HG03460 (cell line): ENCODE measurements at regions not wholly inside any gene's neighbourhood (a gene's known extent, or its start where the extent isn't known, plus 50 kb on each side); places are given as distances from the start of the nearest gene placed in this dataset.

Experiments
- ATAC-seq: cut with Tn5 transposase; IDR thresholded peaks from one replicate; pipeline ENCODE4 v1.9.1; 2021; ENCODE audit not compliant: unreplicated experiment

DNA sequence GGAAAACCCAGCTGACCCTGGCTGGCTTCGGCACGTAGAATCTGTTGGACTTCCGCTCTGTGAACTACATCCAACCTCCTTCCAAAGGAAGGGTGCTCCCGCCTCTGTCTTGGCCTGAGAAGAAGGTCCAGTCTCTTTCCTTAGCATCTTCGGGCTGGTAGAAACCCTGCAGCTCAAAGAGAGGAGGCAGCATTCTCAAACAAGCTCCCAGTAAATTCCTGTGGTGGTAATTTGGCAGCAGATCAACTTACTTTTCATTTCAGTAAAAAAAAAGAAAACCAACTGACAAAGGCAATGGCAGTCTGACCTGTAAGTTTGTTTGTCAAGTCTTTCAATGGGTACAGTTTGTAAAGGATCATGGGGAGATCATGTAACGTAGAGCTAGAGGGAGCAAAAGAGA, 176.7 kb downstream of the MED10 start:
- ATAC-seq, result no peak

DNA sequence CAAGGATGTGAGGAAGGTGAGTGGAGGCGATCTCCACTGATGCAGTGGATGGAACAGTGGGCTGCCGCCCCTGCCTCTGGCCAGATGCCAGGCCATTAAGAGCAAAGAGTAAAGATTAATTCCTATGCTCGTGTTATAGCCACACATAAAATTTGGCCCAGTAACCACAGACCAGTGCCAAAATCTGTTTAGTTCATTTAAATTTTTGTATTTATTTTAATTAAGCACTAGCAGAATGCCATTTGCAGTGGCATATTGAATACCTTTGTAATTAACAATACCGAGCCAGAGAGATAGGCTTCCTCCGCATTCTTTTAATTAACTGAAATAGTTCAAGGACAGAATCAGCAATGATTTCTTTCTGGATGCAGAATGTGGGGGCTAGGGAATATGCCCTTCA, 179.8 kb downstream of the MED10 start:
- ATAC-seq, result no peak

DNA sequence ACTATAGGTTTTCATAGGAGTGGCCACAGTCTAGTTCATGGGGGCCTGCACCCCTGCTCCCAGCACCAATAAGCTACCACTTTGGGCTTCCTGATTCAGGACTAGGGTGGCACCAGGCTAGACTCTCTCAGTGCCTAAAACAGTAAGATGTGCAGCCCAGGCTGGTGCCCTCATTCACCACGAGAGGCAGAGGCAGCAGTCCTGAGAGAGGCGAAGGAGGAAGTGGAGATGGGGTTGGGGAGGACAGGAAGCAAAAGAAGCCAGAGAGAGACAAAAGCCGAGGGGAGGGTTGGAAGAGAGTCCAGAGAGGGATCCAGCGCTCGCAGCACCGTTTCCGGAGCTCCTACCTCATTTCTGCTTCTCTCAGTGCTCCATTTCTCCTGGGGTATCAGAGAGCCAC, 180.9 kb downstream of the MED10 start:
- ATAC-seq, result no peak

DNA sequence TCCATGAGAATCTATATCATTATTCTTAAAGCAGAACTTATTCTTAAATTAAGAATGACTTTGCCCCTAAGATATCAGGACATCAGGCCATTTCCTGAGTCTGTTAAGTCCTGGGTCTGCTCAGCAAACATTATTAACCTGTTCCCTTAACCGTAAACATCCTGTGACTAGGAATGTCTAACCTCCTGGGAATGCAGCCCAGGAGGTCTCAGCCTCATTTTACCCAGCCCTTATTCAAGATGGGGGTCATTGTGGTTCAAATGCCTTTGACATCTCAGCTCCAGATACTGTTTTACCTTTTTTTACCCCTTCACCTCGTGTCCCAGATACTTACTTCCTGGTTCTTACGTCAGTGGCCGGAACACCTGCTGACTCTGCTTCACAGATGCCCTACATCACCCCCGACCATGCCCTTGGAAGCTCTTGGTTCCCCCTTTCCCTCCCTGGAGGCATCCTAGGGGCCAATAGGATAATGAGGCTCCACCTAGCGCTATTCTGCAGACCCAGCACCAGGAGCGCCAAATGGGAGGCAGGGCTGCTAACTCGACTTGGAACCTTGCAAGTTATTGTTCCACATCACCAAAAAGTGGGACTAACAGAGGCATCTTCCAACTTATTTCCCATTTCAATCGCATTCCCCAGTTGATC, 182.5 kb downstream of the MED10 start:
- no peak for ATAC-seq

DNA sequence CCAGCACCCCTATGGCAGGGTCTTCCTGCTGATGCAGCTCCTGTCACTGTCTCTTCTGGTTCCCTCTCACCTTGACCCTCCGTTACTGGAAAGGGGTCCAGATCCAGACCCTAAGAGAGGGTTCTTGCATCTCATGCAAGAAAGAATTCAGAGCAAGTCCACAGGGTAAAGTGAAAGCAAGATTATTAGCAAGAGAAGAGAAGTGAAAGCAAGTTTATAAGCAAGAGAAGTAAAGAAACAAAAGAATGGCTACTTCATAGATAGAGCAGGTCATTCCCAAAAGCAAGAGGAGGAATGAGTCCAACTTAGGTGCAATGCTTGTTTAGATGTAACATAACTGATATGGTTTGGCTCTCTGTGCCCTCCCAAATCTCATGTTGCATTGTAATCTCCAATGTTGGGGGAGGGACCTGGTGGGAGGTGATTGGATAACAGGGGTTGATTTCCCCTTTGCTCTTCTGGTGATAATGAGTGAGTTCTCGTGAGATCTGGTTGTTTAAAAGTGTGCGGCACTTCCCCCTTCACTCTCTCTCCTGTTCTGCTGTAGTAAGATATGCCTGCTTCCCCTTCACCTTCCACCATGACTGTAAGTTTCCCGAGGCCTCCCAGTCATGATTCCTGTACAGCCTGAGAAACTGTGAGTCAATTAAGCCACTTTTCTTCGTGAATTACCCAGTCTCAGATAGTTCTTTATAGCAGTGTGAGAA, 183.3 kb downstream of the MED10 start:
- no peak for ATAC-seq

DNA sequence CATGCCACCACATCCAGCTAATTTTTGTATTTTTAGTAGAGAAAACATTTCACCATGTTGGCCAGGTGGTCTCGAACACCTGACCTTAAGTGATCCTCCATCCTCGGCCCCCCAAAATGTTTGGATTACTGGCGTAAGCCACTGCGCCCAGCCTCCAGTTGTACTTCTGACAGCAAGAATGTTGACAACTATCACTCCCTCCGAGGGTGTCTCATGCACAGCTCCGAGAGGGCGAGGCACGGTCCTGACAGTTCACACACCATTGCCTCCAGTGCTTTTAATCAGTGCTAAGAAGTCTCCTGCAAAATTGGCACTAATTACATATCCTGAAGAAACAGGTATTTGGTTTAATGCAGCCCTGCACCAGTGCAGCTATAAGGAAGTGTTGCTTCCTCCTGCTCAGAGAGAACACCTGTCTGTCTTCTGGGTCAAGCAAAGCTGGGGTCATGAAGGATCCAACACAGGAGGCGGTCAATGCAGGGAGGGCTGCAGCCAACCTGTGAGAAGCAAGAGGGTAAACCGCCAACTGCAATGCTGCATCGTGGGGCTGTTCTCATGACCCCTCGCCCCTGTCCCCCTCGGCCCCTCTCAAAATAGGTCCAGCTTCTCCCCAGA, 184.0 kb downstream of the MED10 start:
- ATAC-seq, result no peak

DNA sequence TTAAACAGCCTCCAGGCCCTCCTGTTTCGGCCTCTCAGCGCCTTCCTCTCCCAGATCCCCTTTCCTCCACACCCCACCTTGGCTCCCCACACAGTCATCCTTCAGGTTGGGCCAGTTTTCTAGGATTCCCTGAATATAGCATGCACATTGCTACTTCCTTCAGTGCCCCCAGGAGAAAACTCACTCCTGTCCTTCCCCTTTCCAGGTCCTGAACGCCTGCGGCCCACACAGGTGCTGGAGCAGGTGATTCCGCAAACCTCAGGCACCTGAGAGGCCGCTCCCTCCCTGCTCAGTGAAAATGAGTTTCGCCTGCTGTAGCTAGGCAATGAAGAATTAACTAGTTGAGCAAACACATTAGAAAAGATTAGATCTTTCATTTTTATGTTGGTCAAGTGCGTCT, 185.0 kb downstream of the MED10 start:
- ATAC-seq, result no peak

DNA sequence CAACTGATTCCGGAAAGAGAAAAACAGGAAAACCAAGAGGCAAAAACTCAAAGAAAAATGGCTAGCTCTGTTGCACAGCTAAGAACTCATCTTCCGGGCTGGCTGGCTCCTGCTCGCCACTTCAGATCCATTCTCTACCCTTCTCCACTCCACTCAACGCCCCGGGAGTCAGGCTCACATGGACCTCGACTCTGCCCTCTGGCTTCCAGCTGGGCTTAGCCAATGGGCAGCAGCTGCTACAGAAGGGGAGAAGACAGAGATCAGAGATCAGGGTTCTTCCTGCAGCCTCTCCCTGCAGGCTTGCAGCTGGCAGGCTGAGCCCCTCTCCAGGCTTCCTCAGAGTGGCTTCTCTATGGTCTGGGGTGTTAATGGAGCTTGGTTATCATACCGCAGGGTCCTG, 187.5 kb downstream of the MED10 start:
- ATAC-seq, result no peak

DNA sequence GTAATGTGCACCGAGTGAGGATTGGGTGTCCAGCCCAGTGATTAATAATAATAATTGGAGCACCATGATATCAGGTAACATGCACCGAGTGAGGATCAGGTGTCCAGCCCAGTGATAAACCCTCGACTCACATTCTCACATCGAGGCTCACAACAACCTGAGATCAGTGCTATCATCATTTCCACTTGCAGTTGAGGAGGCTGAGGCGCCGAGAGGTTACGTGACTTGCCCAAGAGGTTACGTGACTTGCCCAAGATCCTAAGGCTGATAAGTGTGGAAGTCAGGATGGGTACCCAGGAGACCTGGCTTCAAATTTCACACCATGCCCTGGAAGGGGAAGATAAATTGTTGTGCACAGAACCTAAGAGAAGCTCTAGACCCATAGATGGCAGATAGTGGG, 189.4 kb downstream of the MED10 start:
- no peak for ATAC-seq

DNA sequence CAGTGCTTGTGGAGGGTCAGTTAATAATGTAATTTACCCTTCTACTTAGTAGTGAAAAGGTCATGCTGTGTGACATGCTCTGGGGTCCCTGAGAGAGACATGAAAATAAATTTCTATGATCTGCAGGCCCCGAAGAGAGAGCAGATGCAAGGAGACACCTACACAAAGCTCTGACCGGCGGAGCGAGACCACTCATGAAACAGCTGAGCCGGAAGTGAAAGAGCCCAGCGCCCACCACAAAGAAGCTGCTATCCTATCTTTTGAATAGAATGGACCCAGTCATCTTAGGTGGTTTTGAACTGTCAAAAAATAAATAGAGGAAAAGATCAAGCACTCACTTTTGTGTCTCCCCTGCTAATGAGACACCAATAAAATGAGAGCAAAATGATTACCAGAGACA, 190.0 kb downstream of the MED10 start:
- peak; percentile 98 for ATAC-seq

DNA sequence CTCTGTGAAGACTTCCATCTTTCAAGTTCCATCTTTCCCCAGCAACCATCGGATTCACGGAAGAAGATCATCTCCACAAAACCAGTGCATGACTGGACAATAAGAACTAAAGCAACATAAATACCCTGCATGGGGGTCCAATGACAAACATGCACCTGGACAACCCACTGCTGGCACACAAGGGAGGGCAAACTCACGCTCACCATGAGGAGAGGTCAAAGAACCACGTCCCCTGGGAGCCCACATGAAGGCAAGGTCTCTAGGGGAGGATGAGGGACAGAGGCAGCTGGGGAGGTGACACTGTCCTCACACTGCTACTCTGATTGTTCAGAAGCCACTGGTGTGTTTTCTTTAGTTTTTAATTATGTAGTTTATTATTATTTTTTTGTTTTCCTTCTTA, 190.8 kb downstream of the MED10 start:
- ATAC-seq, result no peak

DNA sequence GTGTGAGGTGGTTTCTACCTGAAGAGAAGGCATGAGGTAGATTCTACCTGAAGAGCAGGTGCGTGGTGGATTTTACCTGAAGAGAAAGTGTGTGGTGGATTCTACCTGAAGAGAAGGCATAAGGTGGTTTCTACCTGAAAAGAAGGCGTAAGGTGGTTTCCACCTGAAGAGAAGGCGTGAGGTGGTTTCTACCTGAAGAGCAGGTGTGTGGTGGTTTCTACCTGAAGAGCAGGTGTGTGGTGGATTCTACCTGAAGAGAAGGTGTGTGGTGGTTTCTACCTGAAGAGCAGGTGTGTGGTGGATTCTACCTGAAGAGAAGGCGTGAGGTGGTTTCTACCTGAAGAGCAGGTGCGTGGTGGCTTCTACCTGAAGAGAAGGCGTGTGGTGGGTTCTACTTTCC, 192.8 kb downstream of the MED10 start:
- no peak for ATAC-seq

DNA sequence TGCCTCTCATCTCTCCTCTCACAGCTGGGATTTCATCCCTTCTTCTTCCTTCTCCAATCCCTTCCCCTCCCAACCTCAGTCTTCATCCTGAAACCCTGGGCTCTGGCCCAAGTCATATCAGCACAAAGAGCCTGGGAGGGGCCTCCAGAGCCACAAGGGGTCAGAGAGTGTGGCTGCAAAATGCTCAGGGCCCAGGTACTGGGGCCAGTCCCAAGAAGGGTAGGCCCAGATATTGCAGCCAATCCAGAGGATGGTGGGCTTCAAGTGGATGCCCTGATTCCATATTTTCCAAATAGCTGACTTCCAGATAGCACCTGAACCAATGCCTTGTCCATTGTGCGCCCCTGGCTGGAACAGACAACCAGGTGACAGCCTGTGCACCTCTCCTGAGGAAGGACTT, 193.9 kb downstream of the MED10 start:
- no peak for ATAC-seq

DNA sequence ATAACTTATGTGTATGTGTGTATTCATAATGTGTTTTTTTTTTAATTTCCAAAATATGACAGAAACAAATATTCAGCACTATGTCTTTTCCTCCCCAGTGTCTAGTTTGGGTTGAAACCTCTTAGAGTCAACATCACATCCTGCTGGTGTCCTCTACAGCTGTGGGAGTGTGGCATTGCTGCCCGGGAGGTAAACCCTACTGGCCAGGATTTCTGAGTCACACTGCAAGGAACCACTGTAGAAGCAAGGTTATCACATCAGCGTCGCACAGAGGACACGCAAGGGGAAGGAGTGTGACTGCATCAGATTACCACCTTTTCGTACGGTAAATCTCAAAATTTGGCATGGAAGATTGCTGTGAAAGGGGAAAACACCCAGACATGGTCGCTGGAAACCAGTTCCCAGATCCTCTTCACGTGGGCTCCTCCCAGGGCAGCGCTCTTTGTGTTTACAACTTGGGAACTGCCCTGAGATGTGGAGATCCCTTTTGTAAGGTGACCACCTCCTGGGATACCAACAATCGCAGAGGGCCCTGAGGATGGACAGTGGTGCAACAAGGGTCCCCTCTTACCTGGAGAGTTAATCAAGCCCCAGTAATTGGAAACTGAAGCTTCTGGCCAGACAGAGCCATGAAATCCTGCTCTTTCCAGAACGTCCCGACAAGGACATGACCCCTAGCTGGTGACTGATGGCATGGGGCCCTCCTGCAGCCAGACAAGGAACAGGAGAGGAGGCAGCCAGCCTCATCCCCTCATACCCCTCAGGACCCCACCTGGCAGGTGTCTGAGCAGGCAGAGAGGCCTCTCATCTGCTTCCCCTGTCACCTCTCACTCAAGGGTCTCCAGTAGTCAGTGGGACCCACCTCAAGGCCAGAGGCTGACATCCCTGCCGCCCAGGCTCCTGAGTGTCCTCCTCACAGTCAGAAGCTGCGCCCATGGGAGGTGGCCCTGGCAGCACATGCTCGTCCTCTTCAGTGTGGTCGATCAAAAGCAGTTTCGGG, 194.7 kb downstream of the MED10 start:
- ATAC-seq, result no peak

DNA sequence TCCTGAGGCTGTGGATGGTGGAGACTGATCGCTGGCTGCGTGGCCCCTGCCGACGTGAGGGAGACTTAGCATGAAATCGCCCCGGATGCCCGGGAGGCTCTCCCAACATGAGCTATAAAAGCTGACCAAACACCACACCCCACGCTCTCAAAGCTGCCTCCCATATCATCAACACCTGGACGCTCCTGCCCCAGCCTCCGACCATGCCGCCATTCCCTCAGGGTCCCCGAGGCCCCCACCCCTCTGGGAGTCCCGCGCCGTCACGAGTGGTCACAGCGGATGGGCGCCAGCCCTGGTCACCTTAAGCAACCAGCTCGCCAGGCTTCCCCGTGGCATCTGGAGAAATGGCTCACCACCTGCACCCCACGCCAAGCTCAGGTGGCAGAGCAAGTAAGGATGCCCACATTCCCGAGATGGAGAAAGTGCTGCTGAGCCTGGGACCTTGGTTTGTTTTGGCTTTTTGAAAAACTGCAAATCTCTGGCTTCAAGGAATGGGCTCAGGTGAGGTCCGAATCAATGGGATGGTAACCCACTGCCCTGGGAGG, 196.0 kb downstream of the MED10 start:
- no peak for ATAC-seq

DNA sequence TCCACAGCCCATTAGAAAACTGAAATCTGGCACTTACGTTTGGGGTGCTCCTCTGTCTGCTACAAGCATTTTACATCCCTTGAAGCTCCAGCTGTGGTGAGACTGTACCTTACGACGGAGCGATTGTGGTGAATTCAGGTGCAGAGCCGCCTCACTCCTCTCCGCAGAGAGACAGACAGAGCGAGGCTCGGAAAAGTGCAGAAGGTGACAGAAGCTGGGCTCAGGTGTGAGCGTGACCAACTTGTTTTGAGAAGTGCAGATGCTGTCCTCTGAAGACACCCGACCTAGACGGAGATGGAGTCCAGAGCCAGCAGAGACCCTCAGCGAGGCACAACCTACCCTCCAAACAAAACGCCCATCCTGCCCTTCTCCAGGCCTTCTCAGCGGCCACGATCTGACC, 196.5 kb downstream of the MED10 start:
- no peak for ATAC-seq

DNA sequence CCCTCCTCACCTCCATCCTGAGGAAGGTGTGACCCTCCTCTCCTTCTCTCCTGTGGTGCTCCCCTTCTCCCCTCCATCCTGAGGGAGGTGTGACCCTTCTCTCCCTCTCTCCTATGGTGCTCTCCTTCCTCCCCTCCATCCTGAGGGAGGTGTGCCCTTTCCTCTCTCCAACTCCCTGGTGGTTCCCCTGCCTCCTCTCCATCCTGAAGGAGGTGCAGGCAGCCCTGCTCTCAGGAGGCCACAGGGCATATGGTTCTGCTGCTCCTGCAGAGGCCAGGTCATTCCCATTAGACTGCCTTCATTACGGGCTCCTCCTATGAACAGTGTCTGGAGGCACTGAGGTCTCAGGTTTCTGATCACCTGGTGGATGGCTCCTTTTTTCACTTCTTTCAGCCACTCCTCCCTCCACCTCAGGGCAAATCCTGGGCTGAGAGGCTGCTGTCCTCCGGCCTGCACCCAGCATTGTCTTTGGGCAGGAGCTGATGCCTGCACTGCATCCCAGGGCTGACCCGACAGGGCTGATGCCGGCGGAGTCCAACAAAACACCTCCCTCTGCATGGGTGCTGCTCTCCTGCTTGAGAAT, 197.1 kb downstream of the MED10 start:
- ATAC-seq, result no peak

DNA sequence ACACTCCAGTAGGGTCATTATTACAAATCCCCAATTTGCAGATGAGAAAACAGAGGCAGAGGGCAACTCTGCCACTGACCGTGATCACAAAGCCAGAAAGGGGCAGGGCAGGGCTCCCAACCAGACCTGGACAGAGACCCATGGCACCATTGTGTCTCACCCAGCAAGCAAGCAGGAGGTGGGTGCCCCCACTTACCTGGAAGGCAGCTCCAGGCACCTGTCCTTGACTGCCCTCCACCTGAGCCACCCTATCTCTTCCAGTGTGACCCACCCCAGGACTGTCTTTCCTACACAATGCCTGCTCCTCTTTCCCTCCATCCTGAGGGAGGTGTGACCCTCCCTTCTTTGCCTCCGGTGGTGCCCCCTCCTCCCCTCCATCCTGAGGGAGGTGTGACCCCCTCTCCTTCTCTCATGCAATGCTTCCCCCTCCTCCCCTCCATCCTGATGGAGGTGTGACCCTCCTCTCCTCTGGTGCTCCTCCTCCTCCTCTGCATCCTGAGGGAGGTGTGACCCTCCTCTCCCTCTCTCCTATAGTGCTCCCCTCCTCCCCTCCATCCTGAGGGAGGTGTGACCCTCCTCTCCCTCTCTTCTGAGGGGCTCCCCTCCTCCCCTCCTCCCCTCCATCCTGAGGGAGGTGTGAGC, 198.0 kb downstream of the MED10 start:
- ATAC-seq, result no peak

DNA sequence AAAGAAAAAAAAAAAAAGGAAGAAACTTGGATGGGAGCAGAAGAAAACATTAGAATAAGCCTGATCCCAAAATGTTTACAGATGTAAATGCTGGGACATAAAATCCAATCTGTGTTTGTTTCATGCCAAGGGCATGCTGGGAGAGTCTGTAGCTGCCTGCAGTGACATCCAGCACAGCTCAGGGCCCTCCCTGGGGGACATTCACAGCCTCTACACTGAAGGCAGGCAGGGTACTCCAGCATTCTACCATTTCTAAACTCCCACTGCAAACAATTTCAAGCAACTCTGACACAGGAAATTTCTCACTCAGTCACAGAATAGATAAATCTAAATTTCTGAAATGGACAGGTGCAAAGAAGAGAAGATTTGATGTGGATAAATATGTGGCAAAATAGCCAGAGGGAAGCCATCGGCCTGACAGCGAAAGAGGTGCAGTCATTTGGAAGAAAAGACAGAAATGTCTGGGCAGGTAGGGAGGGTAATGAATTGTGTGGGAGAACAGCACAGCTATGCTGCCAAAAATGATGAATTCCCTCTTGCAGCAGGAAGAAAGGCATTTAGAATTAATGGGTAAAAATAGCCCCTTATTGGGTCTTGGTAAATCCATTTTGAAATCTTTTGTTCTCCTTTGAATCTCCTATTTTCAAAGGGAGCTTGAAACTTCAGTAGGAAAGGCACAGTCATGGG, 199.4 kb downstream of the MED10 start:
- ATAC-seq, result no peak

DNA sequence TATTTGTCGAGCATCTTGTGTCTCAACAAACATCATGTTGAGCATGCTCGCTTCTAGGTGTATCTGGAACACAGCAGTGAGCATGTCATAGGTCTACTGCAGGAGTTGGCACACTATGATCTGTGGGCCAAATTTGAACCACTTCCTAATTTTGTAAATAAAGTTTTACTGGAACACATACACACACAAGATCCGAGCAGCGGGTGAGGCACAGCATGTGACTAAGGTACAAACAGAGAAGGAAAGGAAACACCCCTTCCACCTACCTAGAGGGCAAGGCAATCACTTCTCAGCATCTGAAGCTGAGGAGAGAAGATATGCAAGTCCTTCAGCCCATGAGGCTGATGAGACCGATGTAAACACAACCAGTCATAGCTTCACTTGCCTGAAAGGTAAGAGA, 200.4 kb downstream of the MED10 start:
- no peak for ATAC-seq
